Adrenal gland (tissue), 5 donors: ENCODE measurements at regions not wholly inside any gene's neighbourhood (a gene's known extent, or its start where the extent isn't known, plus 50 kb on each side); places are given as distances from the start of the nearest gene placed in this dataset.

ENCODE experiments used
- POLR2A ChIP-seq, 2 donors: fragments of 450-650 bp; IDR thresholded peaks; one replicate each; pipeline ENCODE4 v1.6.1; 2017; ENCODE audit warnings: antibody characterized with exemption in 2 of 2, mild to moderate bottlenecking in 2 of 2, moderate library complexity in 1 of 2
- TF ChIP-seq, protein P1 (sequence below), 6 experiments: fragments of 450-650 bp in 4 of 6; fragments of 200-600 bp in 2 of 6; sonication (generic) in 1 of 6; IDR thresholded peaks; 1 replicate in 5 of 6; 2 replicates in 1 of 6; pipeline versions ENCODE4 v1.5.1 to v1.8.0; 2016 to 2021; ENCODE audit warnings: antibody characterized with exemption in 6 of 6, mild to moderate bottlenecking in 2 of 6, moderate library complexity in 1 of 6
- donor health status: DM: no; HTN: no; CAD: no.

DNA sequence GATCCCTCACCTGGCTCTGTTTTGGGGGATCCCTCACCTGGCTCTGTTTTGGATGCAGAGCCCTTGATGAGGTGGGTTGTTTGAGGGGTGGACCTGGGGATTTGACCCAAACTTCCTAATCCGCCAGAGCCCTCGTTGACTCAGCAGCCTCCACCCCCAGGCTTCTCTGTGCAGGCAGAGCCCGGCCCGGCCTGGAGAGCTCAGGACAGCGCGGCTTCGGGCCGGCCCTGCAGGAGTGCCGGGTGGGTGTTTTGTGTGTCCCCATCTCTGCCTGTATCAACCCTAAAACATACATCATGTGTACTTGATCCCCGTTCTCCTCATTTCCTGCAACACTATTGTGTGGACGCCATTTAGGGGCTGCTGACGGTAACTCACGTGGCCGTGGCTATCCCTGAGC is 124.2 kb downstream of the SIK1 start:
- TF ChIP-seq, protein P1, sequence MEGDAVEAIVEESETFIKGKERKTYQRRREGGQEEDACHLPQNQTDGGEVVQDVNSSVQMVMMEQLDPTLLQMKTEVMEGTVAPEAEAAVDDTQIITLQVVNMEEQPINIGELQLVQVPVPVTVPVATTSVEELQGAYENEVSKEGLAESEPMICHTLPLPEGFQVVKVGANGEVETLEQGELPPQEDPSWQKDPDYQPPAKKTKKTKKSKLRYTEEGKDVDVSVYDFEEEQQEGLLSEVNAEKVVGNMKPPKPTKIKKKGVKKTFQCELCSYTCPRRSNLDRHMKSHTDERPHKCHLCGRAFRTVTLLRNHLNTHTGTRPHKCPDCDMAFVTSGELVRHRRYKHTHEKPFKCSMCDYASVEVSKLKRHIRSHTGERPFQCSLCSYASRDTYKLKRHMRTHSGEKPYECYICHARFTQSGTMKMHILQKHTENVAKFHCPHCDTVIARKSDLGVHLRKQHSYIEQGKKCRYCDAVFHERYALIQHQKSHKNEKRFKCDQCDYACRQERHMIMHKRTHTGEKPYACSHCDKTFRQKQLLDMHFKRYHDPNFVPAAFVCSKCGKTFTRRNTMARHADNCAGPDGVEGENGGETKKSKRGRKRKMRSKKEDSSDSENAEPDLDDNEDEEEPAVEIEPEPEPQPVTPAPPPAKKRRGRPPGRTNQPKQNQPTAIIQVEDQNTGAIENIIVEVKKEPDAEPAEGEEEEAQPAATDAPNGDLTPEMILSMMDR (IDR thresholded peaks at IDR 0.05): no peak
- no peak for TF ChIP-seq POLR2A (IDR thresholded peaks at IDR 0.05)
